ENCODE measurements at regions not wholly inside any gene's neighbourhood (a gene's known extent, or its start where the extent isn't known, plus 50 kb on each side); places are given as distances from the start of the nearest gene placed in this dataset.
"Not testable (repeated sequence)": the region's sequence is repeated elsewhere in the genome, so short reads cannot be mapped to it uniquely, and the experiment has no call there.

- Histone ChIP-seq H3K27me3 (no peaks in the 10 kb centered on the region), H3K4me1 (no peaks in the 10 kb centered on the region), H3K4me3 (no peak overlapping the region), H3K36me3 (no peaks in the 10 kb centered on the region), H3K27ac (no peak overlapping the region), H3K9me3 (no peaks in the 10 kb centered on the region)
- TF ChIP-seq POLR2A (IDR thresholded peaks at IDR 0.05): no peak
- ATAC-seq: no peak
- DNase-seq: no peak
- intact Hi-C loops (cut with DNase I): no loop called here
- WGBS, 4 donors: 76 to 93% (median 90%) methylated on average over 1 of the region's 1 CpG
Observed at GRCh38 chr21:31420354-31420753, 76.3 kb upstream of the TIAM1 start.

DNA sequence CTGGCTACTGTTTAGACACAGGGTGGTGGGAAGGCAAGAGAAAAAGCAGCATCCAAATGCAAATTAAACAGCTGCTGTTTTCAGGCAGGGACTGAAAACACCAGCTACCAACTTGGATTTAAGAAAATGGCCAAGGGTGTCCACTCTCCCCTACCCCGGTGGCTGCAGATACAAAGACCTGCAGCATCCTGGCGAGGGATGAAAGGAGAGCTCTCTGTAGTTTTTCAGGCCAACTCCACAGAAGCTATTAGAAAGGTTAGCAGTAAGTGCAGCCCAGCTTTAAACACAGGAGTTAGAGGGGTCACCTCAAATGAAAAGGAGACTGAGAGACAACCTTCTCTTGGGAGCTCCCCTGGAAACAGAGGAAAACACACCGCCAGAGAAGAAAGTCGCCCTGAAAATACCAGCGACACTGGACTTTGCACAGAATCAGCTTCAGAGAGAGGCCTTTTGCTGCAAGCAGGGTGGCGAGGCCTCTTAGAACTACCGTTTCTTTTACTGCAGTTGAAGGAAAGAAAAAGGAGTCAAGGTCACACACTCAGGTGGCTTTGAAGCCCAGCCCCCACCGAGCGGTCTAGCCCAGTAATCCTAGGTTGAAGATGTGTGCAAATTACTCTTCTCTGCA is 74.4 kb upstream of the TIAM1 start:
- no peaks in the 10 kb centered on the region for H3K9me3 ChIP-seq
- intact Hi-C loops (cut with DNase I): no loop called here
- ATAC-seq (no peak), DNase-seq (no peak)
- H3K4me3 ChIP-seq: no peak overlapping the region
- no peaks in the 10 kb centered on the region for H3K4me1 ChIP-seq
- H3K27me3 ChIP-seq: no peaks in the 10 kb centered on the region
- no peak overlapping the region for H3K27ac ChIP-seq
- no peaks in the 10 kb centered on the region for H3K36me3 ChIP-seq
- TF ChIP-seq, protein P1, sequence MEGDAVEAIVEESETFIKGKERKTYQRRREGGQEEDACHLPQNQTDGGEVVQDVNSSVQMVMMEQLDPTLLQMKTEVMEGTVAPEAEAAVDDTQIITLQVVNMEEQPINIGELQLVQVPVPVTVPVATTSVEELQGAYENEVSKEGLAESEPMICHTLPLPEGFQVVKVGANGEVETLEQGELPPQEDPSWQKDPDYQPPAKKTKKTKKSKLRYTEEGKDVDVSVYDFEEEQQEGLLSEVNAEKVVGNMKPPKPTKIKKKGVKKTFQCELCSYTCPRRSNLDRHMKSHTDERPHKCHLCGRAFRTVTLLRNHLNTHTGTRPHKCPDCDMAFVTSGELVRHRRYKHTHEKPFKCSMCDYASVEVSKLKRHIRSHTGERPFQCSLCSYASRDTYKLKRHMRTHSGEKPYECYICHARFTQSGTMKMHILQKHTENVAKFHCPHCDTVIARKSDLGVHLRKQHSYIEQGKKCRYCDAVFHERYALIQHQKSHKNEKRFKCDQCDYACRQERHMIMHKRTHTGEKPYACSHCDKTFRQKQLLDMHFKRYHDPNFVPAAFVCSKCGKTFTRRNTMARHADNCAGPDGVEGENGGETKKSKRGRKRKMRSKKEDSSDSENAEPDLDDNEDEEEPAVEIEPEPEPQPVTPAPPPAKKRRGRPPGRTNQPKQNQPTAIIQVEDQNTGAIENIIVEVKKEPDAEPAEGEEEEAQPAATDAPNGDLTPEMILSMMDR (IDR thresholded peaks at IDR 0.05): no peak
- TF ChIP-seq POLR2A (IDR thresholded peaks at IDR 0.05): no peak
- whole genome bisulfite sequencing, 4 donors: 87 to 92% (median 89%) methylated on average over 9 of the region's 9 CpGs

- intact Hi-C loops (cut with DNase I); H3K4me3 ChIP-seq; ATAC-seq; H3K27me3 ChIP-seq; DNase-seq; H3K9me3 ChIP-seq; H3K36me3 ChIP-seq; H3K4me1 ChIP-seq; H3K27ac ChIP-seq: not testable (repeated sequence)
- WGBS, 4 donors: 80 to 88% (median 83%) methylated on average over 3 of the region's 3 CpGs
Observed at GRCh38 chr21:31417214-31417613, 73.2 kb upstream of the TIAM1 start.

DNA sequence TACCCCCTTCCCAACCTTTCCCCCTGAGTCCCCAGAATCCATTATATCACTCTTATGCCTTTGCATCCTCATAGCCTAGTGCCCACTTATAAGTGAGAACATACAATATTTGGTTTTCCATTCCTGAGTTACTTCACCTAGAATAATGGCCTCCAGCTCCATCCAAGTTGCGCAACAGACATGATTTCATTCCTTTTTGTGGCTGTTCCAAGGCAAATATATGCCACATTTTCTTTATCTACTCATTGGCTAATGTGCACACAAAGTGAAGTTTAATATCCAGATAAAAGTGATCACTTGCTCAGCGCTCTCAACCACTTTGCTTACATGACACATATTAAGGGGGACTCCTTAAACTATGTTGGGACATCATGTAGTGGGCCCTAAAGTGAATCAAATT is 72.4 kb upstream of the TIAM1 start:
- intact Hi-C loops (cut with DNase I): no loop called here

DNA sequence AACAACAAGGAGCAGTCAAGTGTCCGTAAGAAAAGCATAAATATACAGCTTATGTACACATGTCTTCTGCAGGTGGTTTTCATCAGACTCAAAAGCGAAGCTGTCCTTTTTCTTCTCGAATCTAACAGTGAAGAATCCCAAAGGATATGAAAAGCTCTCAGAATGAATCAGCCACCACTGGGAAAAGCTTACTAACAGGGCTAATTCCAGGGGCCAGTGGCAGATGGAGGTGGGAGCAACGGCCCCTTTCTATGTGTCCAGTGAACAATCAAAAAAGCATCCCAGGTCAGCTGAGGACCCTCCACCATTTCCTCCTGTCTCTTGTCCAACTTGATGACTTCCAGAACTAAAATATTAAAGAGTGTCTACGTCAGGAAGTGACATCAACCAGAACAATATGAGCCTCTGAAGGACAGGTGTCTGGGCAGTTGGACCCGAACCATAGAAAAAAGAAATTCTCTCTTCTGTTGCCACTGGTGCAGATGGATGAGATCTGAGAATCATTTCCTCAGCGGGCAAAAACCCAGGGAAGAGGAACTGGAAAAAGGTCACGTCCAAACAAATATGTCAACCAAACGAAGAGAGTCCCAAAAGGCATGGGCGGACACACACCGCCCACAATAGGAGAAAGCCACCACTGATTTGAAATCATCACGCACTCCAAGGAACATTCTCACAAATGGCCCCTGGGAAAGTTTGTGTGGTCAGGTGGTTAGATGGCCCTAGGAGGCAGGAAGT is 70.4 kb upstream of the TIAM1 start:
- no peaks in the 10 kb centered on the region for H3K36me3 ChIP-seq
- intact Hi-C loops (cut with DNase I): no loop called here
- no peak for TF ChIP-seq POLR2A (IDR thresholded peaks at IDR 0.05)
- TF ChIP-seq, protein P1 (IDR thresholded peaks at IDR 0.05): no peak
- no peaks in the 10 kb centered on the region for H3K27me3 ChIP-seq
- WGBS, 4 donors: 70 to 77% (median 76%) methylated on average over 12 of the region's 12 CpGs
- H3K27ac ChIP-seq: no peak overlapping the region
- H3K9me3 ChIP-seq: no peaks in the 10 kb centered on the region
- ATAC-seq (peak in 2 of 4 donors; percentile 11 to 16), DNase-seq (no peak)
- H3K4me1 ChIP-seq: peaks cover 0 to 6% (median 0%) of the 10 kb centered on the region in 12 donors
- no peak overlapping the region for H3K4me3 ChIP-seq

More for the DNA sequence above, 72.4 kb upstream of the TIAM1 start:
- Histone ChIP-seq H3K4me1 (no peaks in the 10 kb centered on the region), H3K27me3 (no peaks in the 10 kb centered on the region), H3K36me3 (no peaks in the 10 kb centered on the region), H3K9me3 (no peaks in the 10 kb centered on the region), H3K27ac (no peak overlapping the region), H3K4me3 (no peak overlapping the region)
- DNase-seq: no peak
- 92 to 98% (median 96%) methylated on average over 2 of the region's 2 CpGs for WGBS, 4 donors
- ATAC-seq: no peak
- TF ChIP-seq, protein P1 (IDR thresholded peaks at IDR 0.05): no peak
- TF ChIP-seq POLR2A (IDR thresholded peaks at IDR 0.05): no peak
